BJ (cell line): ENCODE measurements at regions not wholly inside any gene's neighbourhood (a gene's known extent, or its start where the extent isn't known, plus 50 kb on each side); places are given as distances from the start of the nearest gene placed in this dataset.

ENCODE experiments used
- CTCF ChIA-PET: fragments of 350-600 bp; formaldehyde crosslinking; extraction: SDS; loops from one replicate; lab custom pipeline; 2021; ENCODE audit warnings: antibody characterized with exemption, inconsistent platforms; lab: Yijun Ruan, JAX
- POLR2A ChIA-PET: fragments of 300-600 bp; sonication (Branson Sonifier 250); formaldehyde crosslinking; extraction: SDS; loops from one replicate; lab custom pipeline; 2021; ENCODE audit warnings: antibody characterized with exemption; lab: Charles Lee
- DNase-seq: peaks from one replicate; pipeline ENCODE4 v3.0.0-alpha.2; 2011; ENCODE audit warnings: low read depth
- H3K27me3 ChIP-seq: 2 replicates; pipeline ENCODE4 v1.6.0; 2011; ENCODE audit warnings: low read length; ENCODE audit not compliant: control insufficient read depth, insufficient read depth
- H3K36me3 ChIP-seq: 2 replicates; pipeline ENCODE4 v1.5.1; 2011; ENCODE audit warnings: low read length; ENCODE audit not compliant: control insufficient read depth, insufficient read depth
- H3K4me3 ChIP-seq: 2 replicates; pipeline ENCODE4 v1.5.1; 2011; ENCODE audit warnings: low read depth, mild to moderate bottlenecking, control low read depth, low read length
- CTCF ChIP-seq: IDR thresholded peaks from 2 replicates; pipeline ENCODE4 v1.5.1; 2011; ENCODE audit warnings: low read depth, mild to moderate bottlenecking, control low read depth, inconsistent platforms, low read length, moderate library complexity; ENCODE audit not compliant: insufficient read depth

GRCh38 chr6:145347216-145347615 lies 388.1 kb downstream of the EPM2A start:
- no peak for TF ChIP-seq CTCF
- POLR2A ChIA-PET: no interaction called here
- H3K36me3 ChIP-seq: no peaks in the 10 kb centered on the region
- no peak overlapping the region for H3K4me3 ChIP-seq
- DNase-seq: no peak
- H3K27me3 ChIP-seq: no peaks in the 10 kb centered on the region
- CTCF ChIA-PET: no interaction called here

- CTCF ChIA-PET: interaction anchor here (0.8 kb wide), 1 partner anchor 12 kb away, joined by 3 read pairs; no protein-coding TSS in a partner anchor
- POLR2A ChIA-PET: no interaction called here
- DNase-seq: no peak
- no peaks in the 10 kb centered on the region for H3K36me3 ChIP-seq
- H3K4me3 ChIP-seq: no peak overlapping the region
- no peaks in the 10 kb centered on the region for H3K27me3 ChIP-seq
- no peak for TF ChIP-seq CTCF
Measured at GRCh38 chr6:145349950-145350510, 385.3 kb downstream of the EPM2A start.

- no peaks in the 10 kb centered on the region for H3K27me3 ChIP-seq
- ChIA-PET CTCF (interaction anchor here (0.8 kb wide), 1 partner anchor 13 kb away, joined by 3 read pairs; no protein-coding TSS in a partner anchor), POLR2A (no interaction called here)
- H3K36me3 ChIP-seq: no peaks in the 10 kb centered on the region
- no peak for TF ChIP-seq CTCF
- DNase-seq: no peak
- no peak overlapping the region for H3K4me3 ChIP-seq
Measured at GRCh38 chr6:145350928-145351327, 384.4 kb downstream of the EPM2A start.

- ChIA-PET CTCF (interaction anchor here (1.6 kb wide), 1 partner anchor 12 kb away, joined by 3 read pairs; no protein-coding TSS in a partner anchor), POLR2A (no interaction called here)
- no peaks in the 10 kb centered on the region for H3K36me3 ChIP-seq
- no peak overlapping the region for H3K4me3 ChIP-seq
- no peaks in the 10 kb centered on the region for H3K27me3 ChIP-seq
- TF ChIP-seq CTCF: no peak
- no peak for DNase-seq
Measured at GRCh38 chr6:145352382-145353080, 382.8 kb downstream of the EPM2A start.

- no peak for DNase-seq
- no peak for TF ChIP-seq CTCF
- ChIA-PET CTCF (no interaction called here), POLR2A (no interaction called here)
- Histone ChIP-seq H3K4me3 (no peak overlapping the region), H3K36me3 (no peaks in the 10 kb centered on the region), H3K27me3 (no peaks in the 10 kb centered on the region)
Measured at GRCh38 chr6:145360865-145361264, 374.5 kb downstream of the EPM2A start.
